ENCODE measurements at regions not wholly inside any gene's neighbourhood (a gene's known extent, or its start where the extent isn't known, plus 50 kb on each side); places are given as distances from the start of the nearest gene placed in this dataset.

DNA sequence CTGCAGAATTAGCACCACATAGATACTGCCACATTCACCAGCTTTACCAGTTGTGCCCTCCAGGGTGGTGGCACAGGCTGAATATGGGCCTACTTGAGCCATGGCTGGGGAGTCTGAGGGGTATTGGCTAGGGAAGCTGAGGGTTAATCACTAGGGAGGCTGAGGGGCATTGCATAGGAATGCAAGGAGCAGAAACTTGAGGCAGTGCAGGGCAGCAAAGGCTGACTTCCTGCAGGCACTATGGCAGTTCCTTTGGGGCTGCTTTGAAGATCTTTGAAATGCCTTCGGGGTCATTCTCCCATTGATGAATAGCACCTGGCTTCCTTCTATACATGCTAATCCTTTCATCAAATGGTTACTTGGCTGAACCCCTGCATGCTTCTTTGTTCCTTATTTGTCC is 171.5 kb downstream of the RCN1 start:
- TF ChIP-seq CTCF (IDR thresholded peaks at IDR 0.05) (no peak), POLR2A (IDR thresholded peaks at IDR 0.05) (no peak), EP300 (IDR thresholded peaks at IDR 0.05) (no peak)
